ENCODE measurements at regions not wholly inside any gene's neighbourhood (a gene's known extent, or its start where the extent isn't known, plus 50 kb on each side); places are given as distances from the start of the nearest gene placed in this dataset.
"Not testable (repeated sequence)": the region's sequence is repeated elsewhere in the genome, so short reads cannot be mapped to it uniquely, and the experiment has no call there.

GRCh38 chr4:177256950-177257349, 52.7 kb upstream of the NEIL3 start:
- 79 to 85% methylated on average over 6 of the region's 6 CpGs for WGBS, 2 donors
- intact Hi-C loops (cut with DNase I) = no loop called here
- no peak overlapping the region for H3K27ac ChIP-seq
- no peaks in the 10 kb centered on the region for H3K27me3 ChIP-seq
- no peaks in the 10 kb centered on the region for H3K36me3 ChIP-seq
- TF ChIP-seq POLR2AphosphoS5 (IDR thresholded peaks at IDR 0.05) (no peak), EP300 (IDR thresholded peaks at IDR 0.05) (no peak)
- H3K4me1 ChIP-seq = no peaks in the 10 kb centered on the region
- no peak for DNase-seq
- H3K4me3 ChIP-seq = no peak overlapping the region
- no peaks in the 10 kb centered on the region for H3K9me3 ChIP-seq

GRCh38 chr4:177259466-177259865, 50.2 kb upstream of the NEIL3 start:
- H3K27me3 ChIP-seq; H3K36me3 ChIP-seq; H3K4me3 ChIP-seq; H3K27ac ChIP-seq; intact Hi-C loops (cut with DNase I); H3K9me3 ChIP-seq; DNase-seq; H3K4me1 ChIP-seq: not testable (repeated sequence)
- WGBS, 2 donors = 65 to 81% methylated on average over 2 of the region's 2 CpGs

Small RNA genes in the stretch of these regions (small RNA-seq; reads per million reads assigned to genes)
- 0 reads per million in 3 donors for gene RN7SKP136
